ES-I3 (cell line): ENCODE measurements at regions not wholly inside any gene's neighbourhood (a gene's known extent, or its start where the extent isn't known, plus 50 kb on each side); places are given as distances from the start of the nearest gene placed in this dataset.
"Not testable (repeated sequence)": the region's sequence is repeated elsewhere in the genome, so short reads cannot be mapped to it uniquely, and the experiment has no call there.

Source experiments
- H3K36me3 ChIP-seq: 2 replicates; pipeline ENCODE4 v1.6.1; 2013; ENCODE audit warnings: mild to moderate bottlenecking, low read length, control low read depth, moderate library complexity; ENCODE audit not compliant: insufficient read depth
- H3K4me1 ChIP-seq: 2 replicates; pipeline ENCODE4 v1.6.1; 2013; ENCODE audit warnings: mild to moderate bottlenecking, control low read depth, low read length; ENCODE audit not compliant: insufficient read depth
- H3K9ac ChIP-seq: 2 replicates; pipeline ENCODE4 v1.6.1; 2013; ENCODE audit warnings: low read depth, mild to moderate bottlenecking, low read length, moderate library complexity
- H3K9me3 ChIP-seq: 2 replicates; pipeline ENCODE4 v1.6.1; 2013; ENCODE audit warnings: mild to moderate bottlenecking, low read length, moderate library complexity; ENCODE audit not compliant: control insufficient read depth, insufficient read depth

- Histone ChIP-seq H3K36me3 (no peaks in the 10 kb centered on the region), H3K9ac (no peak overlapping the region), H3K4me1 (no peaks in the 10 kb centered on the region), H3K9me3 (no peaks in the 10 kb centered on the region)
These were observed 119.6 kb upstream of the EPHA3 start for GRCh38 chr3:88987776-88988175.

DNA sequence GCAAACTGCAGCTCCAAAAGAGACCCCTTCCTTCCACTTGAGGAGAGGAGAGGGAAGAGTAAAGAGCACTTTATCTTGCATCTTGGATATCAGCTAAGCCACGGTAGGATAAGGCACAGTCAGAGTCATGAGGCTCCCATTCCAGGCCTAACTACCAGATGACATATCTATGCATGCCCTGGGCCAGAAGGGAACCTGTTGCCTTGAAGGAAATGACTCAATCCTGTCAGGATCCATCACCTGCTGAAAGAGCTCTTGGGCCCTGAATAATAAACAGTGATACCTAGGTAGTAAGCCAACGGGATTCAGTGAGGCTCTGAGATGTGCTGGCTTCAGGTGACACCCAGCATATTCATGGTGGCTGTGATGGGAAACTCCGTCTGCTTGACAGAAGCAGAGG is 118.5 kb upstream of the EPHA3 start:
- Histone ChIP-seq H3K9me3 (no peaks in the 10 kb centered on the region), H3K4me1 (no peaks in the 10 kb centered on the region), H3K9ac (no peak overlapping the region), H3K36me3 (no peaks in the 10 kb centered on the region)

- no peaks in the 10 kb centered on the region for H3K36me3 ChIP-seq
These were observed 115.9 kb upstream of the EPHA3 start for GRCh38 chr3:88991496-88991895.

DNA sequence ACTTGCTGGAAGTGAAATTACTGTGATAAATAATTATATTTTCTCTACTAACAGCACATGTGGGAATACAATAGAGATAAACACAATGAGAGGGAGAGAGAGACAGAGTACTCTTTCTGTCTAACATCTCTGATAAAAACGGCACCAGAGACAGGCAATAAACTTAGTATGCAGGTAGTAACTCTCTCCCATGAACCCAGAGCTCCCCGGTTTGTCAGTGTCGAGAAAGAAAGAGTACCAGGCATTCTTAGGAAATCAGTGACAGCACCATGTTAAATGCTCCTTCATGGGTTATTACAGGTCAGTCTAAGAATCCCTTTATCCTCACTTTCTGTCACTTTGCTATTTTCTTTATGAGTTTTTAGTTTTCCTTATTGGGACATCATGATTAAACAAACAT is 110.7 kb upstream of the EPHA3 start:
- H3K9ac ChIP-seq = no peak overlapping the region
- H3K36me3 ChIP-seq = no peaks in the 10 kb centered on the region
- no peaks in the 10 kb centered on the region for H3K9me3 ChIP-seq
- no peaks in the 10 kb centered on the region for H3K4me1 ChIP-seq

More at GRCh38 chr3:88991496-88991895, 115.9 kb upstream of the EPHA3 start:
- Histone ChIP-seq H3K9me3 (no peaks in the 10 kb centered on the region), H3K4me1 (no peaks in the 10 kb centered on the region), H3K9ac (no peak overlapping the region)

DNA sequence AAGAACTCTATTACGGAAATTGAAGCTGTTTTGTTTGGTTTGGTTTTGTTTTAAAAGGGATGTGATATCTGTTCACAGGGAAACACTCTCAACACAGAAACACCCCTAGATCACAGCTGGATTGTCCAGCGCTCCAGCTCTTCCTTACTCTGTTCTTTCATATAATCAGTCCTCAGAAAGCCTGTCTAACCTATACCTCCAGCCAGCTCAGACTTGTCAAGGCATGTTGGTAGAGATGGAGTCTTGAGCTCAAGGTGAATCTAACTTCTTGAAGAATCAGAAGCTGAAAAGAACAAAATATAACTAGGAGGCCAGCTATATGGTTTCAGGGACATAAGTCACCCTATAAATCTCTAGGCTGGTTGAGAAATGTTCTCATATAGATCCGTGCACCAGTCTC is 110.2 kb upstream of the EPHA3 start:
- Histone ChIP-seq H3K4me1 (no peaks in the 10 kb centered on the region), H3K36me3 (no peaks in the 10 kb centered on the region), H3K9ac (no peak overlapping the region), H3K9me3 (no peaks in the 10 kb centered on the region)

- no peaks in the 10 kb centered on the region for H3K4me1 ChIP-seq
- H3K36me3 ChIP-seq = no peaks in the 10 kb centered on the region
- no peak overlapping the region for H3K9ac ChIP-seq
- H3K9me3 ChIP-seq = no peaks in the 10 kb centered on the region
These were observed 106.5 kb upstream of the EPHA3 start for GRCh38 chr3:89000886-89001285.

DNA sequence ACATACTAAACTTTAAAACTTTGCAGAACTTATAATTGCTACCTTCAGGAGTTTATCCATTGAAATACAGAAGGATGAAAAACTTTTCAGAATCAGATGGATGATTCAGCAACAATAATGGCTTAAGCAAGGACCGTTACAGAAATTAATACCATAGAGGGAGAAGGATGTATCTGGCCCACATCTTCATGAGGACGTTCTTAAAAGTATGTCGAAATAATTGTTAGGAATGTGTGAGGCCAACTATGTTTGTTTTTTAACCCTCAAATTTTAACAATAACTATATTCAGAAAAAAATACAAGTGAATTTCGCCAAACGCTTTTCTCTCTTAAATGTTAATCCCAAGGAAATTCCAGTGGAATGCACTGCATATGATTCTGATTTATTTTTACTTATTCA is 105.2 kb upstream of the EPHA3 start:
- no peaks in the 10 kb centered on the region for H3K36me3 ChIP-seq

DNA sequence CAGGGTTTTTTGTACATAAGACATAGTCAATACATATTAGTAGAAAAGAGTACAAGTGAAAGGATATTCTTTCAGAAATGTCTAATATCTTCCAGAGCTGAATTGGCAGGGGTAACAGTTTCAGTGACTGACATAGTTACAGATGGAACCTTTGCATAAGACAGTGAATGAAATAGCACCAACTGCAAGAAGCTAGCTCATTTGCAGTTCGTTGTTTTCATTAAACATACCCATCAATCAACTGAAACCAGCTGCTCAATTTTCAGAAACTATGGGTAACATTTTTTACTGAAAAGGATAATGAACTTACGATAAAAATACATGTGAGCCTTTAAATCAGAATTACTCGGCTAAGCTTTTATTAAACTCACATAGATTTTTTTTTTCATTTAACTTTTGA is 93.9 kb upstream of the EPHA3 start:
- H3K36me3 ChIP-seq = no peaks in the 10 kb centered on the region
- H3K9me3 ChIP-seq = no peaks in the 10 kb centered on the region
- H3K9ac ChIP-seq = no peak overlapping the region
- H3K4me1 ChIP-seq = no peaks in the 10 kb centered on the region

More for the DNA sequence above, 105.2 kb upstream of the EPHA3 start:
- Histone ChIP-seq H3K4me1 (no peaks in the 10 kb centered on the region), H3K9me3 (no peaks in the 10 kb centered on the region), H3K9ac (no peak overlapping the region)

DNA sequence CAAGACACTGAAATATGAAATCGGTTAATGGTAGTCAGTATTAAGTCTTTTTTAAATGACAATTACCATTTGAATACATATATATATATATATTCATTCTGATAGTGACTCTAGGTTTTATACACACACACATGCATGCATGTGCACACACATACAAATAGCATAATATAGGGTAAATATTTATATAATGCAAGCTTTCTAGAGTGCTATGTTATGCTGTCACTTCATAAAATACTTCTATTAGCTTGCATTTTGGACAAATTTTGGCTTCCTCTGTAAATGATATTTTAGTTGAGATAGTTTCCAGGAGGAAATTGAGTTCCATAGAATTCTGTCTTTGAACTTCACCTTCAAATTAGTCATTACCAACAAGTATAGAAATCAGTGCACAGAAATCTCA is 89.9 kb upstream of the EPHA3 start:
- no peaks in the 10 kb centered on the region for H3K36me3 ChIP-seq
- H3K9me3 ChIP-seq = no peaks in the 10 kb centered on the region
- no peak overlapping the region for H3K9ac ChIP-seq

GRCh38 chr3:89025185-89025584 is 82.2 kb upstream of the EPHA3 start:
- H3K9me3 ChIP-seq = no peaks in the 10 kb centered on the region
- H3K36me3 ChIP-seq = no peaks in the 10 kb centered on the region
- H3K4me1 ChIP-seq = no peaks in the 10 kb centered on the region
- no peak overlapping the region for H3K9ac ChIP-seq

More for the DNA sequence above, 89.9 kb upstream of the EPHA3 start:
- no peaks in the 10 kb centered on the region for H3K4me1 ChIP-seq

GRCh38 chr3:89032346-89033013 is 74.9 kb upstream of the EPHA3 start:
- Histone ChIP-seq H3K36me3 (no peaks in the 10 kb centered on the region), H3K9ac (no peak overlapping the region), H3K4me1 (no peaks in the 10 kb centered on the region), H3K9me3 (no peaks in the 10 kb centered on the region; the same call in 1 of the 2 replicates)

GRCh38 chr3:89034723-89035122 is 72.7 kb upstream of the EPHA3 start:
- H3K9ac ChIP-seq, H3K9me3 ChIP-seq, H3K36me3 ChIP-seq, H3K4me1 ChIP-seq: not testable (repeated sequence)

DNA sequence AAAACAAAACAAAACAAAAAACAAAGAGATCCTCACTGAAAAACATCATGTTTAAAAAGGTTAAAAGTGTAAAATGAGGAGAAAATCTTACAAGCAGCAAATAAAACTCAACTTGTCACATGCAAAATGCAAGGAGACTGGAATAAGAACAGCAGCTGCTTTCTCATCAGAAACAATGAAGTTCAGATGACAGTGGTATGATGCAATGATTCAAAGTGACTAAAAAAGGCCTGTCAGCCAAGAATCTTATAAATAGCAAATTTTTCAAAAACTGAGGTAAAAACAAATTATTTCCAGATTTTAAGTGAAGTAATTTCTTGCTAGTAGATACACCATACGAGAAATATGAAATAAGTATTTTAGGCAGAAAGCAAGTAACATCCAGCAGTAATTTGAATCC is 68.6 kb upstream of the EPHA3 start:
- H3K36me3 ChIP-seq = no peaks in the 10 kb centered on the region
- no peaks in the 10 kb centered on the region; the same call in 1 of the 2 replicates for H3K9me3 ChIP-seq
- no peak overlapping the region for H3K9ac ChIP-seq
- no peaks in the 10 kb centered on the region for H3K4me1 ChIP-seq

DNA sequence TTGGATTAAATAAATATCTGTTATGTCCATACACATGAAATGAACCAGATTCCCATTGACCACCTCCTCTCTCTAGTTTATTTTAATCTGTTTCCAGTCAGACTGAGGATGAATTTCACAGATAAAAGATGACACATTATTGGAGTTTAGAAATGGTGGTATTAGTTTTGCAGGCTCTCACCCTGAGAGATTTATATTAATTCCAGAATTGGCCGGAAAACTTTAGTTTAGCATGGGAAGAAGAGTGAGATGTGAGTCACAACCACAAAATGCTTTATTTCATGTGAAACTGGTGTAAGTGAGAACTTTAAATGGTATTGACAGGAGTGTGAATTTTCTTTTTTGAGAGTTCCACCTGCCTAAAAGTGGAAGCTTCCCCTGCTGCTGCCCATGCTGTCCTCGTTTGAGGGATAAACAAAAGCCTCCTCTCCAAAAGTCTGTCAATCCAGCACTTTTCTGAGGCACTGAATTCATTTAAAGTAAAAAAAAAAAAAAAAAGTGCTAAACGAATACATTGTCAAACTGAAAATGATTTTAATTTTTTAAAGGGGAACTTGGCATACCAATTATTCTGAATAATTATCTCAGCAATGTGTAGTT is 65.1 kb upstream of the EPHA3 start:
- Histone ChIP-seq H3K4me1 (no peaks in the 10 kb centered on the region), H3K9me3 (no peaks in the 10 kb centered on the region; the same call in 1 of the 2 replicates), H3K36me3 (no peaks in the 10 kb centered on the region), H3K9ac (no peak overlapping the region)

- Histone ChIP-seq H3K36me3 (no peaks in the 10 kb centered on the region), H3K9me3 (no peaks in the 10 kb centered on the region), H3K9ac (no peak overlapping the region), H3K4me1 (no peaks in the 10 kb centered on the region)
These were observed 64.0 kb upstream of the EPHA3 start for GRCh38 chr3:89043406-89043932.
